NCI-H524 treated with DMSO at 0.1 percent for 48 hours (cell line): ENCODE measurements at regions not wholly inside any gene's neighbourhood (a gene's known extent, or its start where the extent isn't known, plus 50 kb on each side); places are given as distances from the start of the nearest gene placed in this dataset.
"Not testable (repeated sequence)": the region's sequence is repeated elsewhere in the genome, so short reads cannot be mapped to it uniquely, and the experiment has no call there.

Experiments used
- DNase-seq: peaks from one replicate; lab custom pipeline; 2025; lab: John Stamatoyannopoulos, UW

GRCh38 chr7:4523873-4524272 is 158.2 kb upstream of the FOXK1 start:
- no peak for DNase-seq

- no peak for DNase-seq
These were observed 156.2 kb upstream of the FOXK1 start for GRCh38 chr7:4525884-4526283.

- no peak for DNase-seq
These were observed 154.0 kb upstream of the FOXK1 start for GRCh38 chr7:4527988-4528636.

- DNase-seq, result no peak
These were observed 150.9 kb upstream of the FOXK1 start for GRCh38 chr7:4531236-4531635.

- DNase-seq, result not testable (repeated sequence)
These were observed 148.8 kb upstream of the FOXK1 start for GRCh38 chr7:4533339-4533738.

- no peak for DNase-seq
These were observed 132.4 kb upstream of the FOXK1 start for GRCh38 chr7:4549681-4550080.

GRCh38 chr7:4550117-4550516 is 132.0 kb upstream of the FOXK1 start:
- no peak for DNase-seq

- DNase-seq, result no peak
These were observed 129.1 kb upstream of the FOXK1 start for GRCh38 chr7:4552985-4553384.

GRCh38 chr7:4556868-4557793 is 125.0 kb upstream of the FOXK1 start:
- no peak for DNase-seq

- no peak for DNase-seq
These were observed 120.3 kb upstream of the FOXK1 start for GRCh38 chr7:4561795-4562194.

GRCh38 chr7:4566714-4567113 is 115.4 kb upstream of the FOXK1 start:
- DNase-seq, result no peak

- DNase-seq, result no peak
These were observed 107.2 kb upstream of the FOXK1 start for GRCh38 chr7:4574851-4575250.

GRCh38 chr7:4575254-4575653 is 106.8 kb upstream of the FOXK1 start:
- DNase-seq, result no peak

GRCh38 chr7:4602905-4603842 is 78.9 kb upstream of the FOXK1 start:
- no peak for DNase-seq

GRCh38 chr7:4603843-4604231 is 78.3 kb upstream of the FOXK1 start:
- no peak for DNase-seq

- DNase-seq, result no peak
These were observed 77.6 kb upstream of the FOXK1 start for GRCh38 chr7:4604456-4604940.

- no peak for DNase-seq
These were observed 75.3 kb upstream of the FOXK1 start for GRCh38 chr7:4606797-4607196.

GRCh38 chr7:4607311-4607729 is 74.8 kb upstream of the FOXK1 start:
- DNase-seq, result no peak

GRCh38 chr7:4609576-4609975 is 72.5 kb upstream of the FOXK1 start:
- not testable (repeated sequence) for DNase-seq

- DNase-seq, result peak; percentile 4
These were observed 71.2 kb upstream of the FOXK1 start for GRCh38 chr7:4610768-4611467.

GRCh38 chr7:4612237-4612636 is 69.9 kb upstream of the FOXK1 start:
- no peak for DNase-seq
